Naive thymus-derived CD4-positive, alpha-beta T cell (primary cell): ENCODE measurements at regions not wholly inside any gene's neighbourhood (a gene's known extent, or its start where the extent isn't known, plus 50 kb on each side); places are given as distances from the start of the nearest gene placed in this dataset.

Experiments
- ATAC-seq: fragments of 150-1000 bp; cut with Tn5 transposase; 2 replicates; pipeline ENCODE4 v1.10.0; 2021; ENCODE audit warnings: mild to moderate bottlenecking, moderate library complexity
- CTCF ChIA-PET: fragments of 350-600 bp; sonication (Branson Sonifier 250); formaldehyde crosslinking; loops from one replicate; lab custom pipeline; 2021; ENCODE audit warnings: antibody characterized with exemption; lab: Charles Lee
- POLR2A ChIA-PET: fragments of 350-600 bp; sonication (Branson Sonifier 250); formaldehyde crosslinking; loops from one replicate; lab custom pipeline; 2021; ENCODE audit warnings: antibody characterized with exemption, inconsistent platforms; lab: Charles Lee
- DNase-seq, 9 donors: peaks; one replicate each; pipeline versions ENCODE4 v3.0.0 to v3.0.0-alpha.2; 2020 to 2022; ENCODE audit warnings: mixed read lengths in 1 of 9
- H3K27ac ChIP-seq: one replicate; pipeline ENCODE4 v1.7.0; 2013; ENCODE audit warnings: mild to moderate bottlenecking, low read depth, low read length, moderate library complexity
- H3K27me3 ChIP-seq, 2 donors: one replicate each; pipeline ENCODE4 v1.7.0; 2013; ENCODE audit warnings: low read length in 2 of 2, mild to moderate bottlenecking in 2 of 2, moderate library complexity in 2 of 2; ENCODE audit not compliant: control insufficient read depth in 2 of 2, insufficient read depth in 2 of 2
- H3K36me3 ChIP-seq, 3 experiments: 1 replicate in 2 of 3; 2 replicates in 1 of 3; pipeline ENCODE4 v1.7.0; 2013; ENCODE audit warnings: low read length in 3 of 3, mild to moderate bottlenecking in 3 of 3, moderate library complexity in 1 of 3; ENCODE audit not compliant: insufficient read depth in 3 of 3, control insufficient read depth in 2 of 3
- H3K4me1 ChIP-seq, 2 donors: one replicate each; pipeline ENCODE4 v1.7.0; 2013; ENCODE audit warnings: low read length in 2 of 2, mild to moderate bottlenecking in 2 of 2, moderate library complexity in 1 of 2; ENCODE audit not compliant: control insufficient read depth in 2 of 2, insufficient read depth in 2 of 2
- H3K4me3 ChIP-seq: 2 replicates; pipeline ENCODE4 v1.7.0; 2013; ENCODE audit warnings: mild to moderate bottlenecking, low read length
- H3K9me3 ChIP-seq, 3 experiments: 1 replicate in 2 of 3; 2 replicates in 1 of 3; pipeline ENCODE4 v1.7.0; 2013; ENCODE audit warnings: low read length in 3 of 3; ENCODE audit not compliant: control insufficient read depth in 2 of 3
- H3K27ac Mint-ChIP-seq, 9 donors: one replicate each; pipeline ENCODE4 v1.8.0; 2020 to 2022; ENCODE audit warnings: mixed read lengths in 9 of 9, mild to moderate bottlenecking in 8 of 9, moderate library complexity in 5 of 9, inconsistent platforms in 2 of 9
- H3K27me3 Mint-ChIP-seq, 5 donors: one replicate each; pipeline ENCODE4 v1.8.0; 2021 to 2022; ENCODE audit warnings: mixed read lengths in 5 of 5, mild to moderate bottlenecking in 1 of 5
- H3K36me3 Mint-ChIP-seq, 5 donors: one replicate each; pipeline ENCODE4 v1.8.0; 2020 to 2022; ENCODE audit warnings: mixed read lengths in 5 of 5, mild to moderate bottlenecking in 3 of 5, inconsistent platforms in 1 of 5
- H3K4me1 Mint-ChIP-seq, 7 donors: one replicate each; pipeline ENCODE4 v1.8.0; 2020 to 2022; ENCODE audit warnings: mixed read lengths in 7 of 7, mild to moderate bottlenecking in 3 of 7, inconsistent platforms in 1 of 7
- H3K4me3 Mint-ChIP-seq, 10 donors: one replicate each; pipeline ENCODE4 v1.8.0; 2020 to 2022; ENCODE audit warnings: mild to moderate bottlenecking in 10 of 10, mixed read lengths in 10 of 10, moderate library complexity in 6 of 10, inconsistent platforms in 2 of 10
- H3K9me3 Mint-ChIP-seq, 11 donors: one replicate each; pipeline ENCODE4 v1.8.0; 2020 to 2022; ENCODE audit warnings: mixed read lengths in 11 of 11, mild to moderate bottlenecking in 4 of 11, inconsistent platforms in 1 of 11, moderate library complexity in 1 of 11
- intact Hi-C, 2 donors: fragments of 100-400 bp; cut with micrococcal nuclease; formaldehyde crosslinking; loops; one replicate each; pipeline ENCODE4 v1.15.1; 2023

DNA sequence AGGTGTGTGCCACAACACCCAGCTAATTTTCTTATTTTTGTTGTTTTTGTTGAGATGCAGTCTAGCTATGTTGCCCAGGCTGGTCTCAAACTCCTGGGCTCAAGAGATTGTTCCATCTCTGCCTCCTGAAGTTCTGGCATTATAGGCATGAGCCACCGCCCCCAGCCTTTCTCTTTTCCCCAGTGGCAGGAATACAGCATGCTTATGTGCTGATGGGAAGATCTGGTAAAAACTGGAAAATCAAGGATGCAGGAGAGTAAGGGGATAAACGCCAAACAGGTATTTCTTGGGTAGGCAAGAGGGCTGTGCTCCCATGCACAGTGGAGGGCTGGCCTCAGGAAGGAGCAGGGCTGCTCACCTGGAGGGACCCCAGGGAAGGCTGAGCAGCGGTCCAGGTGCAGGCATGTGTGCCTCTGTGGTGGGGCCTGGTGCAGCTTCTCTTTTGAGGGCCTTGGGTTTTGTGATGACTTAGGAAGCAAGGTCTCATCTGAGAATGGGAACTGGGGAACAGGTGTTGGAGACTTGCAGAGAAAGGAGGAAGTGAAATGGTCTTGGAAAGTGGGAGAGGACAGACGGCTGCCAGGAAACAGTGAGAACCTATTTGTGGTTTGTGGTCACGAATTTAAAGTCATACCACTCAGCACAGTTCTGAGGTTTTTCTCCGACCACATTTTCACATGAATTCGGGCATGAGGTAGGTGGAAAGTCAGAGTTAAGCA is 106.5 kb downstream of the TEX26 start:
- Histone ChIP-seq H3K4me3 (no peak overlapping the region), H3K27me3 (no peaks in the 10 kb centered on the region), H3K9me3 (no peaks in the 10 kb centered on the region), H3K36me3 (no peaks in the 10 kb centered on the region), H3K4me1 (peaks cover 10 to 13% of the 10 kb centered on the region in 2 donors), H3K27ac (no peak overlapping the region)
- peak overlapping the region in 4 of 9 donors; percentile 5 to 74 (median 44) for H3K27ac Mint-ChIP-seq
- ATAC-seq (peak; percentile 44), DNase-seq (peak in 1 of 9 donors; percentile 34)
- intact Hi-C loops, result no loop called here
- H3K4me3 Mint-ChIP-seq, result peak overlapping the region in 9 of 10 donors; percentile 3 to 81 (median 29)
- H3K4me1 Mint-ChIP-seq, result peaks cover 19 to 53% (median 33%) of the 10 kb centered on the region in 7 donors
- POLR2A ChIA-PET, result no interaction called here
- H3K9me3 Mint-ChIP-seq, result no peaks in the 10 kb centered on the region
- H3K36me3 Mint-ChIP-seq, result peaks cover 0 to 4% (median 0%) of the 10 kb centered on the region in 5 donors
- H3K27me3 Mint-ChIP-seq, result peaks cover 0 to 44% (median 6%) of the 10 kb centered on the region in 5 donors
- CTCF ChIA-PET, result no interaction called here

DNA sequence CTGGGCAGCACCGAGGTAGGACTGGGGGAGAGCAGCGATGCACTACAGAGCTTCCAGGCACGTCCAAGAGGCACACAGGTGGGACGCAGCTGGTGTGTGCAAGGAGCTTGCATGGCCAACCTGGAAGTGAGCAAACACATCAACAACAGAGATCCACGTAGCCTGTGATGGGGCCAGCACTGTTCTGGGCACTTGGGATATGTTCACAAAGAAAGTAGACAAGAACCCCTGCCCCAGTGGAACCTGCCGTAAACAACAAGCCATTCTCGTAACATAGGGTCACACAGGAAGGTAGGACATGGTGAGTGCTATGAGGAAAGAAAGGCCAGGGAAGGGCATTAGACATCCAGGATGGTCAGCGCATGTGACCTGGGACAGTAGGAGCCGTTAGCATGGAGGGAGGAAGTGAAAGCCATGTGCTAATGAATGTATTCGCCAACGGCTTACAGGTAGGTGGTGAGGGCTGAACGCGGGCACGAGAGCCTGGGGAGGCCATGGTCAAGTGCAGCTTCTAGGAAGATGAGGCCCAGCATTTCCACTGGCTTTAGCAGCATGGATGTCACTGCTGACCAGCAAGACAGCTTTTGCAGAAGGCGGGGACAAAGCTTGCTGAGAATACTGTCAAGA is 105.5 kb downstream of the TEX26 start:
- ChIA-PET CTCF (no interaction called here), POLR2A (no interaction called here)
- H3K4me3 Mint-ChIP-seq, result peak overlapping the region in 1 of 10 donors; percentile 8
- no peaks in the 10 kb centered on the region for H3K27me3 ChIP-seq
- peaks cover 0 to 46% (median 6%) of the 10 kb centered on the region in 5 donors for H3K27me3 Mint-ChIP-seq
- H3K4me3 ChIP-seq, result no peak overlapping the region
- peaks cover 14 to 43% (median 27%) of the 10 kb centered on the region in 7 donors for H3K4me1 Mint-ChIP-seq
- peaks cover 0 to 4% (median 0%) of the 10 kb centered on the region in 5 donors for H3K36me3 Mint-ChIP-seq
- DNase-seq, result no peak
- H3K36me3 ChIP-seq, result no peaks in the 10 kb centered on the region
- intact Hi-C loops, result no loop called here
- H3K27ac ChIP-seq, result no peak overlapping the region
- no peaks in the 10 kb centered on the region for H3K9me3 Mint-ChIP-seq
- H3K4me1 ChIP-seq, result peaks cover 10 to 13% of the 10 kb centered on the region in 2 donors
- H3K9me3 ChIP-seq, result no peaks in the 10 kb centered on the region
- ATAC-seq, result no peak
- H3K27ac Mint-ChIP-seq, result peak overlapping the region in 2 of 9 donors; percentile 1 to 6

DNA sequence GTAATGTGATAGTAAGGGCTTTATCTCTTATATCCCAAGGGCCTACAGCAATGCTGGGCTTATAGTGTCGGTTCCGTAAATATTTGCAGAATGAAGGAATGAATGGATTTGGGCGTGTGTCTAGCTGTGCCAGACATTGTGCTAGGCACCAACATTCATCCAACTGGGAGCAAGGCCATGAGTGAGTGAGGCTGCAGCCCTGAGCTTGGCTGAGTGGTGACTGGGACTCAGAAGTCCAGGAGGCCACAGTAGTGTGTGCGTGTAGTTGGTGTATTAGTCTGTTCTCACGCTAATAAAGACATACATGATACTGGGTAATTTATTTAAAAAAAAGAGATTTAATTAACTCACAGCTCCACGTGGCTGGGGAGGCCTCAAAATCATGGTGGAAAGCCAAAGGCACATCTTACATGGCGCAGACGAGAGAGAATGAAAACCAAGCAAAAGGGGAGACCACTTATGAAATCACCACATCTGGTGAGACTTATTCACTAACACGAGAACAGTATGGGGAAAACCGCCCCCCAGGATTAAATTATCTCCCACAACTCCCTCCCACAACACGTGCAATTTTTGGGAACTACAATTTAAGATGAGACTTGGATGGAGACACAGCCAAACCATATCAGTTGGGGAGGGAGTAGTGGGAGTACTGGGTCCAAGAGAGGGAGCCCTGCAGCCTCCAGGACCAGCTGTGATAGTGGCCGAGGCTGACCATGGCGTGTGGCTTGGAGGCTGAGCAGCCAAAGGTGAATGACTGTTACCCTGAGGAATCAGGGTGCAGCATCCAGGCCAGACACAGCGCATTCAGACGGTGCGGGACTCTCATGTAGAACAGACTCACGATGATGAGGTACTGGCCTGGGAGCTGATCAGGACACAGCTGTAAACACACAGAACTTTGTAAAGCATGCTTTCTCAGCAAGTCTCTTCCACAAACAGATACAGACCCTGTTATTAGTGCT is 104.6 kb downstream of the TEX26 start:
- POLR2A ChIA-PET, result no interaction called here

DNA sequence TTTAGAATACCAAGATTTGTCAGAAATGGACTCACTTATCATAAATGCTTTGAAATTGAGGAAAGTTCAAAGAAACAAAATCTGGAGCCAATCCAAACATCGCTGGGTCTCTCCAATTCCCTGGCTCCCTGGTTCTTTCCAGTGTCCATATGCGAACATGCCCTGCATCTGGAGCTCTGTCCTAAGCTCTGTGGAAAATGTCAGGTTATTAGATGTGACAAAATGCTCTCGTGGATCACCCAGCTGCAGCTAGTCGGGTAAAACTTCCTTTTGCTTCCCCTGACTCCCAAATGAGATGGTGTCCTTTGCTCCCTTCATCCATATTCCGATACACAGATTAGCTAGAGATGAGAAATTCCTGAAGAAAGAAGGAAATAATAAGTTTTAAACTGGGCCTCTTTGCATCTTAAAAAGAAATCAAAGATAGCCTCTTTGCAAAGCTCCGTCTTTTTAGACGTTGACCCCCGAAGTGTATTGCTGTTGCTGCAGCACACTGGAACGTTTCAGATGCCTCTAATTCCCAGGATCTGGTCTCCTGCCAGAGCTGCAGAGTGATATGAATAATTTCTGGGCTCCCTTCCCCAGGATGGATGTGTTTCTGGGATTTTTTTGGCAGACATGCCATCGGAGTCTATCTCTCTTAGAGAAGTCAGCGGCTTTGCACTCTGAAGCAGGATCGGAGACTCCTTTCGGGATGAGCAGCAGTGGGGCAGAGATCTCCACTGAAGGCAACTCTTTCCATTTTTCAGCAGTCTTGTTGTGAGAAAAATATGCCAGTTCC is 102.9 kb downstream of the TEX26 start:
- POLR2A ChIA-PET, result no interaction called here
- peaks cover 0 to 66% (median 11%) of the 10 kb centered on the region in 5 donors for H3K27me3 Mint-ChIP-seq
- H3K9me3 Mint-ChIP-seq, result peaks cover 0 to 3% (median 0%) of the 10 kb centered on the region in 11 donors
- ATAC-seq (no peak), DNase-seq (no peak)
- CTCF ChIA-PET, result no interaction called here
- H3K4me1 Mint-ChIP-seq, result peaks cover 14 to 25% (median 21%) of the 10 kb centered on the region in 7 donors
- no peak overlapping the region for H3K4me3 Mint-ChIP-seq
- H3K4me1 ChIP-seq, result peaks cover 10 to 13% of the 10 kb centered on the region in 2 donors
- no peak overlapping the region for H3K27ac ChIP-seq
- H3K27ac Mint-ChIP-seq, result peak overlapping the region in 1 of 9 donors; percentile 41
- intact Hi-C loops, result no loop called here
- H3K4me3 ChIP-seq, result no peak overlapping the region
- H3K27me3 ChIP-seq, result no peaks in the 10 kb centered on the region
- H3K36me3 Mint-ChIP-seq, result peaks cover 0 to 4% (median 0%) of the 10 kb centered on the region in 5 donors
- no peaks in the 10 kb centered on the region for H3K36me3 ChIP-seq
- no peaks in the 10 kb centered on the region for H3K9me3 ChIP-seq

More for the DNA sequence above, 104.6 kb downstream of the TEX26 start:
- H3K27ac Mint-ChIP-seq, result peak overlapping the region in 1 of 9 donors; percentile 6
- peaks cover 0 to 4% (median 0%) of the 10 kb centered on the region in 5 donors for H3K36me3 Mint-ChIP-seq
- Histone ChIP-seq H3K27me3 (no peaks in the 10 kb centered on the region), H3K4me1 (peaks cover 10 to 13% of the 10 kb centered on the region in 2 donors), H3K36me3 (no peaks in the 10 kb centered on the region), H3K4me3 (no peak overlapping the region), H3K27ac (no peak overlapping the region), H3K9me3 (no peaks in the 10 kb centered on the region)
- H3K27me3 Mint-ChIP-seq, result peaks cover 0 to 54% (median 11%) of the 10 kb centered on the region in 5 donors
- H3K9me3 Mint-ChIP-seq, result no peaks in the 10 kb centered on the region
- H3K4me1 Mint-ChIP-seq, result peaks cover 14 to 34% (median 21%) of the 10 kb centered on the region in 7 donors
- ATAC-seq (no peak), DNase-seq (no peak)
- H3K4me3 Mint-ChIP-seq, result no peak overlapping the region
- intact Hi-C loops, result no loop called here
- CTCF ChIA-PET, result no interaction called here

DNA sequence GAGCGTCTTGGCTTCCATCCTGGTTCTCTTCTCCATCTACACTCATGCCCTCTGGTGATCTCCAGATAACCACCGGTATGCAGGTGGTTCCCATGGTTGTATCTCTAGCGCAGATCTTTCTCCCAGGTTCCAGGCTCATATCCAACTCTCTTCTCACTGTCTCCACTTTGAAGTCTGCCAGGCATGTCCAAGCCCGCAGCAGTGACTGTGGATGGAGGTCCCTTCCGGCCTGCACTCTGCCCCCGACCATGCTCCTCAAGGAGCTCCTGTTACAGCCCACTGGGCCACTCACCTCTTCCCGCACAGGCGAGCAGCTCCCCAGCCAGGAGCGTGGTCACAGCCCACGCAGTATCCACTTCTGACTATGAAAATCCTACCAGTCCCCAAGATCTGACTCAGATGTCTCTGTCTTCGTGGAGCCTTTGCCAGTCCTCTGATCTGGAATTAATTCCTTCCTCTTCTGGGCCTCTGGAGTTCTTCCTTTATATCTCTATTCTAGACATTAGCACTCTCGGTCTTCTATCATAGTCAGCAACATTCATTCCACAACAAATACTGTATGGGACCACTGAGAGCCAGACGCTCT is 100.2 kb downstream of the TEX26 start:
- intact Hi-C loops, result no loop called here
- ATAC-seq (no peak), DNase-seq (no peak)
- H3K27ac ChIP-seq, result no peak overlapping the region
- no peaks in the 10 kb centered on the region for H3K36me3 ChIP-seq
- POLR2A ChIA-PET, result no interaction called here
- CTCF ChIA-PET, result no interaction called here
- peaks cover 0 to 4% (median 0%) of the 10 kb centered on the region in 7 donors for H3K4me1 Mint-ChIP-seq
- H3K9me3 ChIP-seq, result no peaks in the 10 kb centered on the region
- H3K27ac Mint-ChIP-seq, result no peak overlapping the region
- H3K4me3 Mint-ChIP-seq, result no peak overlapping the region
- H3K4me1 ChIP-seq, result no peaks in the 10 kb centered on the region
- H3K27me3 ChIP-seq, result no peaks in the 10 kb centered on the region
- H3K27me3 Mint-ChIP-seq, result peaks cover 0 to 58% (median 9%) of the 10 kb centered on the region in 5 donors
- H3K36me3 Mint-ChIP-seq, result no peaks in the 10 kb centered on the region
- peaks cover 0 to 3% (median 0%) of the 10 kb centered on the region in 11 donors for H3K9me3 Mint-ChIP-seq
- no peak overlapping the region for H3K4me3 ChIP-seq
